GM12892 (cell line): ENCODE measurements at regions not wholly inside any gene's neighbourhood (a gene's known extent, or its start where the extent isn't known, plus 50 kb on each side); places are given as distances from the start of the nearest gene placed in this dataset.

Source experiments
- POLR2A ChIP-seq: IDR thresholded peaks from 2 replicates; pipeline ENCODE4 v1.6.1; 2011; ENCODE audit warnings: low read depth, low read length, control low read depth
- POLR2AphosphoS5 ChIP-seq: IDR thresholded peaks from 2 replicates; pipeline ENCODE4 v1.6.1; 2011; ENCODE audit warnings: low read depth, low read length, control low read depth
- TAF1 ChIP-seq: IDR thresholded peaks from 2 replicates; pipeline ENCODE4 v1.6.1; 2011; ENCODE audit warnings: low read depth, mild to moderate bottlenecking, control low read depth, low read length, borderline replicate concordance

DNA sequence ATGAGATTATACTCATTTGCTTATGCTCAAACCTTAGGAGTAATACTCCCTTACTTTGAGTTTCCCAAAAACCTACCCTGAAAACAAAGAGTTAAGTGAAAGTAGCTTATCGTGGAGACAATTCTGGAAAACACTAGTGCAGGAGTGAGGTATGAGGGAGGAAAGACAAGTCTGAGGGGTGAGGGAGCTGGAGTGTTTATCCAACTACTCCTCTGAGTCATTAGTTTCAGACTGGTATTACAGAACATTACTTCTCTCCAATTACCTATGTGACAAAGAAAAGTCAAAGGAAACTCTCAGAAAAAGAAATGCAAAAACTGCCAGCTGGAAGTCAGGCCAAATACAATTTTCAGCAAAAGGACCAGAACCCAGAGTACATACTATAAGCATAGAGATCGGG, 171.1 kb upstream of the SPTLC3 start:
- TF ChIP-seq POLR2A (no peak), POLR2AphosphoS5 (no peak), TAF1 (no peak)
